HCT116 (cell line): ENCODE measurements at regions not wholly inside any gene's neighbourhood (a gene's known extent, or its start where the extent isn't known, plus 50 kb on each side); places are given as distances from the start of the nearest gene placed in this dataset.

Source experiments
- ATAC-seq: fragments of 200-7000 bp; cut with Tn5 transposase; 2 replicates; pipeline ENCODE4 v1.9.1; 2020; ENCODE audit warnings: mild to moderate bottlenecking, moderate library complexity
- BruUV-seq: library from RNA; stranded (reverse); fragments of 400-500 nt; replicated peaks from 2 replicates; lab custom pipeline; 2021; lab: Mats Ljungman, UMichigan
- CTCF ChIA-PET: fragments of 300-600 bp; sonication (Branson Sonifier 250); formaldehyde crosslinking; loops from one replicate; lab custom pipeline; 2021; ENCODE audit warnings: antibody characterized with exemption; lab: Charles Lee
- POLR2A ChIA-PET: fragments of 300-600, 350-600 bp; sonication (Branson Sonifier 250); formaldehyde crosslinking; loops from one replicate; lab custom pipeline; 2021; ENCODE audit warnings: antibody characterized with exemption; lab: Charles Lee
- RAD21 ChIA-PET, 2 experiments: fragments of 300-600 bp; sonication (Branson Sonifier 250); formaldehyde crosslinking; loops; one replicate each; lab custom pipeline; 2023; ENCODE audit warnings: low total read pairs in 2 of 2; ENCODE audit not compliant: uncharacterized antibody in 2 of 2, unreplicated experiment in 2 of 2, low non-redundant PET in 1 of 2; lab: Charles Lee
- DNase-seq: peaks from one replicate; pipeline ENCODE4 v3.0.0-alpha.2; 2010; ENCODE audit warnings: low read depth, low spot score
- H2AFZ ChIP-seq: fragments of 200-600 bp; shearing (Covaris generic), sonication (generic); 2 replicates; pipeline ENCODE4 v1.6.1; 2017; ENCODE audit warnings: low read depth, mixed run types, mixed read lengths, antibody characterized with exemption, low read length; ENCODE audit not compliant: poor library complexity, severe bottlenecking
- H3K27ac ChIP-seq: 2 replicates; pipeline ENCODE4 v1.5.1; 2012; ENCODE audit warnings: low read depth, low read length
- H3K27me3 ChIP-seq: fragments of 200-600 bp; sonication (generic); 2 replicates; pipeline ENCODE4 v1.6.1; 2016; ENCODE audit warnings: mixed run types, low read length, mixed read lengths; ENCODE audit not compliant: insufficient read depth
- H3K36me3 ChIP-seq, 2 experiments: fragments of 200-500 bp in 1 of 2; fragments of 200-600 bp in 1 of 2; sonication (Bioruptor generic) in 1 of 2; sonication (generic) in 1 of 2; 2 replicates each; pipeline versions ENCODE4 v1.5.1 to v1.6.1; 2014 to 2016; ENCODE audit warnings: low read length in 2 of 2, inconsistent platforms in 1 of 2, mixed read lengths in 1 of 2, mixed run types in 1 of 2; ENCODE audit not compliant: insufficient read depth in 2 of 2, control insufficient read depth in 1 of 2
- H3K4me1 ChIP-seq, 2 experiments: fragments of 200-600 bp in 1 of 2; sonication (generic) in 1 of 2; 2 replicates each; pipeline versions ENCODE4 v1.5.1 to v1.6.1; 2012 to 2017; ENCODE audit warnings: low read length in 2 of 2, inconsistent platforms in 1 of 2, mild to moderate bottlenecking in 1 of 2, mixed read lengths in 1 of 2, mixed run types in 1 of 2, moderate library complexity in 1 of 2; ENCODE audit not compliant: insufficient read depth in 2 of 2, control insufficient read depth in 1 of 2
- H3K4me2 ChIP-seq: fragments of 200-600 bp; sonication (generic); 2 replicates; pipeline ENCODE4 v1.6.1; 2017; ENCODE audit warnings: mixed run types, low read length, mixed read lengths
- H3K4me3 ChIP-seq, 2 experiments: fragments of 200-600 bp in 1 of 2; sonication (generic) in 1 of 2; replicated peaks in 1 of 2; 2 replicates each; pipeline ENCODE4 v1.5.1; 2011 to 2016; ENCODE audit warnings: low read length in 2 of 2, control low read depth in 1 of 2, low read depth in 1 of 2, mild to moderate bottlenecking in 1 of 2, mixed read lengths in 1 of 2, mixed run types in 1 of 2
- H3K79me2 ChIP-seq: fragments of 200-600 bp; sonication (generic); 2 replicates; pipeline ENCODE4 v1.6.1; 2017; ENCODE audit warnings: mild to moderate bottlenecking, mixed run types, low read length, moderate library complexity, mixed read lengths; ENCODE audit not compliant: insufficient read depth
- H3K9ac ChIP-seq: fragments of 200-600 bp; sonication (generic); 2 replicates; pipeline ENCODE4 v1.6.1; 2016; ENCODE audit warnings: low read length, mixed read lengths
- H3K9me2 ChIP-seq: fragments of 200-600 bp; sonication (generic), shearing (Covaris generic); 2 replicates; pipeline ENCODE4 v1.6.1; 2017; ENCODE audit warnings: mixed run types, mild to moderate bottlenecking, moderate library complexity; ENCODE audit not compliant: insufficient read depth
- H3K9me3 ChIP-seq, 2 experiments: fragments of 200-500 bp in 1 of 2; fragments of 200-600 bp in 1 of 2; sonication (Bioruptor generic) in 1 of 2; sonication (generic) in 1 of 2; 2 replicates each; pipeline ENCODE4 v1.6.1; 2014 to 2017; ENCODE audit warnings: low read length in 2 of 2, mixed read lengths in 2 of 2, inconsistent platforms in 1 of 2, low read depth in 1 of 2, mild to moderate bottlenecking in 1 of 2, mixed run types in 1 of 2, moderate library complexity in 1 of 2; ENCODE audit not compliant: control insufficient read depth in 1 of 2, insufficient read depth in 1 of 2
- H4K20me1 ChIP-seq: fragments of 200-600 bp; sonication (generic), shearing (Covaris generic); 2 replicates; pipeline ENCODE4 v1.6.1; 2017; ENCODE audit warnings: mixed run types, mild to moderate bottlenecking, moderate library complexity; ENCODE audit not compliant: insufficient read depth
- EGR1 ChIP-seq: IDR thresholded peaks from 2 replicates; pipeline ENCODE4 v1.6.1; 2012; ENCODE audit warnings: low read depth
- FOSL1 ChIP-seq: IDR thresholded peaks from 2 replicates; pipeline ENCODE4 v1.6.1; 2012; ENCODE audit warnings: low read depth
- JUND ChIP-seq: IDR thresholded peaks from 2 replicates; pipeline ENCODE4 v1.6.1; 2012
- RAD21 ChIP-seq: IDR thresholded peaks from 2 replicates; pipeline ENCODE4 v1.6.1; 2012; ENCODE audit warnings: low read depth, mild to moderate bottlenecking
- SIN3A ChIP-seq: IDR thresholded peaks from 2 replicates; pipeline ENCODE4 v1.6.1; 2012; ENCODE audit warnings: low read depth
- SRF ChIP-seq: IDR thresholded peaks from 2 replicates; pipeline ENCODE4 v1.6.1; 2012; ENCODE audit warnings: low read depth
- intact Hi-C: fragments of 100-400 bp; cut with micrococcal nuclease; formaldehyde crosslinking; loops from 2 replicates; pipeline ENCODE4 v1.10.0; 2022
- TF ChIP-seq, protein P1 (sequence below), 3 experiments: fragments of 200-600 bp in 1 of 3; sonication (generic) in 1 of 3; IDR thresholded peaks in 2 of 3; conservative IDR thresholded peaks in 1 of 3; 2 replicates each; pipeline ENCODE4 v1.5.1; 2012 to 2017; ENCODE audit warnings: low read depth in 2 of 3, low read length in 2 of 3, antibody characterized with exemption in 1 of 3, borderline replicate concordance in 1 of 3, control low read depth in 1 of 3, mild to moderate bottlenecking in 1 of 3, mixed read lengths in 1 of 3, mixed run types in 1 of 3, moderate library complexity in 1 of 3; ENCODE audit not compliant: insufficient read depth in 1 of 3
- TF ChIP-seq, protein P2 (sequence below): IDR thresholded peaks from 2 replicates; pipeline ENCODE4 v1.6.1; 2012; ENCODE audit warnings: low read depth
- TF ChIP-seq, protein P3 (sequence below): IDR thresholded peaks from 2 replicates; pipeline ENCODE4 v1.6.1; 2012

DNA sequence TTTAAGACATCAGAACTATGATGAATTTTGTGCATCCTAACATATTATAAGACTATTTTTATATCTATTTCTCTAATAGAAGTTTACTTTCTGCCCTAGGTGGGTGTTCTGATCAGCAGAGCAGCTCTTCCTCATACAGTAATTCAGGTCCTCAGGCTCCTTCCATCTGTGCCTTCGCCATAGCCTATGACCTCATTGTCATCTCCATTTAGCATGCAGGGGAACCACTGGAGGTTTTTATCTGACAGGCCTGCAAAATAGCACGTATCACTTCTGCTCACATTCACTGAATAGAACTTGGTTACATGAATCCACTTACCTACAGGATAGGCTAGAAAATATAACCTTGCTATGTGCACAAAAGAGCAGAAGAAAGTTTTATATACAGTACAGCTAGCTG lies 159.4 kb upstream of the CCNH start:
- BruUV-seq, result no TSS peak
- intact Hi-C loops, result no loop called here
- Histone ChIP-seq H3K9ac (no peak overlapping the region), H3K27me3 (no peaks in the 10 kb centered on the region), H3K9me2 (no peaks in the 10 kb centered on the region), H4K20me1 (no peaks in the 10 kb centered on the region), H3K36me3 (no peaks in the 10 kb centered on the region), H2AFZ (no peak overlapping the region), H3K4me2 (no peak overlapping the region), H3K79me2 (no peaks in the 10 kb centered on the region), H3K27ac (no peak overlapping the region), H3K9me3 (no peaks in the 10 kb centered on the region), H3K4me3 (no peak overlapping the region), H3K4me1 (no peaks in the 10 kb centered on the region; a peak in 1 of 4 replicates)
- ATAC-seq (no peak), DNase-seq (no peak)
- ChIA-PET RAD21 (no interaction called here), CTCF (no interaction called here), POLR2A (no interaction called here)
- TF ChIP-seq SRF, result no peak
- TF ChIP-seq EGR1, result no peak
- no peak for TF ChIP-seq JUND
- no peak for TF ChIP-seq SIN3A
- no peak for TF ChIP-seq RAD21
- TF ChIP-seq FOSL1, result no peak
- TF ChIP-seq, protein P1, sequence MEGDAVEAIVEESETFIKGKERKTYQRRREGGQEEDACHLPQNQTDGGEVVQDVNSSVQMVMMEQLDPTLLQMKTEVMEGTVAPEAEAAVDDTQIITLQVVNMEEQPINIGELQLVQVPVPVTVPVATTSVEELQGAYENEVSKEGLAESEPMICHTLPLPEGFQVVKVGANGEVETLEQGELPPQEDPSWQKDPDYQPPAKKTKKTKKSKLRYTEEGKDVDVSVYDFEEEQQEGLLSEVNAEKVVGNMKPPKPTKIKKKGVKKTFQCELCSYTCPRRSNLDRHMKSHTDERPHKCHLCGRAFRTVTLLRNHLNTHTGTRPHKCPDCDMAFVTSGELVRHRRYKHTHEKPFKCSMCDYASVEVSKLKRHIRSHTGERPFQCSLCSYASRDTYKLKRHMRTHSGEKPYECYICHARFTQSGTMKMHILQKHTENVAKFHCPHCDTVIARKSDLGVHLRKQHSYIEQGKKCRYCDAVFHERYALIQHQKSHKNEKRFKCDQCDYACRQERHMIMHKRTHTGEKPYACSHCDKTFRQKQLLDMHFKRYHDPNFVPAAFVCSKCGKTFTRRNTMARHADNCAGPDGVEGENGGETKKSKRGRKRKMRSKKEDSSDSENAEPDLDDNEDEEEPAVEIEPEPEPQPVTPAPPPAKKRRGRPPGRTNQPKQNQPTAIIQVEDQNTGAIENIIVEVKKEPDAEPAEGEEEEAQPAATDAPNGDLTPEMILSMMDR (IDR thresholded peaks at IDR 0.05 in 2 of 3, conservative IDR thresholded peaks at IDR 0.05 in 1 of 3; ENCODE audit: borderline replicate concordance in 1 of 3, insufficient read depth in 1 of 3, low read depth in 2 of 3, low read length in 2 of 3), result no peak
- TF ChIP-seq, protein P2, sequence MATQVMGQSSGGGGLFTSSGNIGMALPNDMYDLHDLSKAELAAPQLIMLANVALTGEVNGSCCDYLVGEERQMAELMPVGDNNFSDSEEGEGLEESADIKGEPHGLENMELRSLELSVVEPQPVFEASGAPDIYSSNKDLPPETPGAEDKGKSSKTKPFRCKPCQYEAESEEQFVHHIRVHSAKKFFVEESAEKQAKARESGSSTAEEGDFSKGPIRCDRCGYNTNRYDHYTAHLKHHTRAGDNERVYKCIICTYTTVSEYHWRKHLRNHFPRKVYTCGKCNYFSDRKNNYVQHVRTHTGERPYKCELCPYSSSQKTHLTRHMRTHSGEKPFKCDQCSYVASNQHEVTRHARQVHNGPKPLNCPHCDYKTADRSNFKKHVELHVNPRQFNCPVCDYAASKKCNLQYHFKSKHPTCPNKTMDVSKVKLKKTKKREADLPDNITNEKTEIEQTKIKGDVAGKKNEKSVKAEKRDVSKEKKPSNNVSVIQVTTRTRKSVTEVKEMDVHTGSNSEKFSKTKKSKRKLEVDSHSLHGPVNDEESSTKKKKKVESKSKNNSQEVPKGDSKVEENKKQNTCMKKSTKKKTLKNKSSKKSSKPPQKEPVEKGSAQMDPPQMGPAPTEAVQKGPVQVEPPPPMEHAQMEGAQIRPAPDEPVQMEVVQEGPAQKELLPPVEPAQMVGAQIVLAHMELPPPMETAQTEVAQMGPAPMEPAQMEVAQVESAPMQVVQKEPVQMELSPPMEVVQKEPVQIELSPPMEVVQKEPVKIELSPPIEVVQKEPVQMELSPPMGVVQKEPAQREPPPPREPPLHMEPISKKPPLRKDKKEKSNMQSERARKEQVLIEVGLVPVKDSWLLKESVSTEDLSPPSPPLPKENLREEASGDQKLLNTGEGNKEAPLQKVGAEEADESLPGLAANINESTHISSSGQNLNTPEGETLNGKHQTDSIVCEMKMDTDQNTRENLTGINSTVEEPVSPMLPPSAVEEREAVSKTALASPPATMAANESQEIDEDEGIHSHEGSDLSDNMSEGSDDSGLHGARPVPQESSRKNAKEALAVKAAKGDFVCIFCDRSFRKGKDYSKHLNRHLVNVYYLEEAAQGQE, result no peak
- TF ChIP-seq, protein P3, sequence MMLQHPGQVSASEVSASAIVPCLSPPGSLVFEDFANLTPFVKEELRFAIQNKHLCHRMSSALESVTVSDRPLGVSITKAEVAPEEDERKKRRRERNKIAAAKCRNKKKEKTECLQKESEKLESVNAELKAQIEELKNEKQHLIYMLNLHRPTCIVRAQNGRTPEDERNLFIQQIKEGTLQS, result no peak
